DMS 273 (cell line): ENCODE measurements at regions not wholly inside any gene's neighbourhood (a gene's known extent, or its start where the extent isn't known, plus 50 kb on each side); places are given as distances from the start of the nearest gene placed in this dataset.

Experiments used
- DNase-seq: peaks from one replicate; lab custom pipeline; 2025; ENCODE audit not compliant: unreplicated experiment; lab: John Stamatoyannopoulos, UW

DNA sequence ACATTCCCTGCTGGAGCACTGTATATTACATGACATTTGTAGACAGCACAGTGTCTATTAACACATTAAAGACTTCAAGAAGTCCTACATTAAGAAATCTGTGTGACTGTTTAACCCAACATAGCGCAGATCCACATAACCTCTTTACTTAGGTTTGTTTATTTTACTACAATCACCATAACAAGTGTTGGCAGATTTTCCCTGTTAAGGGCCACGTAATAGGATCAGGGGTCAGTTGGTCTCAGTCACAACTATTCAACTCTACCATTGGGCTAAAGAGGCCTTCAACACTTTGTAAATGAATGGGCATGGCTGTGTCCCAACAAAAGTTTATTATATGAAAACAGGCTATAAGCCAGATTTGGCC lies 51.3 kb upstream of the ADORA2B start:
- DNase-seq: no peak

DNA sequence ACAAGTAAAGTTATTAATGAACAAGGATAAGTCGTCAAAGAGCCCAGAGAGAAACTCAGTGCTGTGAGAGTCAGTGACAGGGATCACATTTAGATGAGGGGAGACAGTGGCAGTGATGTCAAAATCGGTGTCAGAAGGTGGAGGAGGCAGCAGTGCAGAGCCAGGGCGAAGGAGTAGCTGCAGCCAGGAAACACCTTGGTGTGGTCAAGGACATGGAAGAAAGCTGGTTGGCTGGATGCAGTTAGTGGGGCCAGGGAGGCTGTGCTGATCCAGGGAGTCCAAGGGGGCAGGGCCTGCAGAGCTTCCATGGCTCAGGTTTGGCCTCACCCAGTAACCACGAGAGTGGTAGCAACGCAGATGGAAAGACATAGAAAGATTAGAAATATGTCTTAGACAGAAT lies 50.7 kb upstream of the ADORA2B start:
- no peak for DNase-seq

DNA sequence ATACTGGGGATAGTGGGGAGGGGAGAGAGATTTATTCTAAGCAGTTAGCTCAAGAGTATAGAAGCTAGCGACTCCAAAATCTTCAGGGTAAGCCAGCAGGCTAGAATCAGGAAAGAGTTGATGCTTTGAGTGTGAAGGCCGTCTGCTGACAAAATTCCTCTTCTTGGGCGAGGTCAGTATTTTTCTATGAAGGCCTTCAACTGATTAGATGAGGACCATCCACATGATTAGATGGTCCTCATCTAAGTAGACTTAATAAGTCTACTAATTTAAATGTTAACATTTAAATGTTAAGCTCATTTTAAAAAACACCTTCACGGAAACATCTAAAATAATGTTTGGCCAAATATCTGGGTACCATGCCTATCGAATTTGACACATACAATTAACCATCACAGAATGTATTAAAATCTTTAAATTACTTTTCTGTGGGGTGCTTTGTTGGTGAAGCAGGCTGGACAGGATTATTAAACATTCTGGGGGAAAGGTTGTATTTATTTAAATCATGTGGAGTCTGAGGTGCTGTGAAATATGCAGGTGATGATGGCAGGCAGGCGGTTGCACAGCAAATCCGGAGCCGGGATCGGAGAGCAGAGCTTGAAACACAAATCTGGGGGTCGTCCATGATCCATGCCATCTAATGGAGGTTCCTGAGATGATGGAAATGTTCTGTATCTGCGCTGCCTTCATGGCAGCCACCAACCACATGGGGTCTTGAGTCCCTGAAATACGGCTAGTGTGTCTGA lies 49.8 kb upstream of the ADORA2B start:
- no peak for DNase-seq
